SK-N-SH treated with all-trans-retinoic acid at 6 μM for 48 hours (cell line): ENCODE measurements at regions not wholly inside any gene's neighbourhood (a gene's known extent, or its start where the extent isn't known, plus 50 kb on each side); places are given as distances from the start of the nearest gene placed in this dataset.

ENCODE experiments used
- ARNTL ChIP-seq: fragments of 450-650 bp; formaldehyde crosslinking; IDR thresholded peaks from 2 replicates; pipeline ENCODE4 v1.5.0; 2020; ENCODE audit warnings: low read depth, mild to moderate bottlenecking, moderate library complexity, borderline replicate concordance
- CREB5 ChIP-seq: fragments of 250-450 bp; sonication (Bioruptor Pico); IDR thresholded peaks from 2 replicates; pipeline ENCODE4 v1.5.1; 2020; ENCODE audit warnings: low read depth, mild to moderate bottlenecking, moderate library complexity
- CSDC2 ChIP-seq: fragments of 250-450 bp; sonication (Bioruptor Pico); IDR thresholded peaks from 2 replicates; pipeline ENCODE4 v1.5.0; 2020; ENCODE audit warnings: mild to moderate bottlenecking, moderate library complexity
- ESRRG ChIP-seq: fragments of 250-450 bp; sonication (Bioruptor Pico); IDR thresholded peaks from 2 replicates; pipeline ENCODE4 v1.6.1; 2021; ENCODE audit warnings: mild to moderate bottlenecking
- ISL1 ChIP-seq: fragments of 250-450 bp; sonication (Bioruptor Pico); IDR thresholded peaks from 2 replicates; pipeline ENCODE4 v2.1.2; 2022; ENCODE audit warnings: mild to moderate bottlenecking, moderate library complexity
- PATZ1 ChIP-seq: fragments of 250-450 bp; sonication (Bioruptor Pico); IDR thresholded peaks from 2 replicates; pipeline ENCODE4 v1.8.0; 2020; ENCODE audit warnings: mild to moderate bottlenecking, moderate library complexity, borderline replicate concordance
- SNAI2 ChIP-seq: fragments of 250-450 bp; sonication (Bioruptor Pico); IDR thresholded peaks from 2 replicates; pipeline ENCODE4 v1.5.0; 2020; ENCODE audit warnings: mild to moderate bottlenecking, moderate library complexity
- TCF4 ChIP-seq: fragments of 250-450 bp; sonication (Bioruptor Pico); IDR thresholded peaks from 2 replicates; pipeline ENCODE4 v1.8.0; 2021; ENCODE audit warnings: mild to moderate bottlenecking, moderate library complexity, borderline replicate concordance
- ZFP30 ChIP-seq: fragments of 450-650 bp; formaldehyde crosslinking; IDR thresholded peaks from 2 replicates; pipeline ENCODE4 v1.5.0; 2022; ENCODE audit warnings: mild to moderate bottlenecking, moderate library complexity
- ZNF8 ChIP-seq: fragments of 450-650 bp; formaldehyde crosslinking; IDR thresholded peaks from 2 replicates; pipeline ENCODE4 v1.5.0; 2020; ENCODE audit warnings: mild to moderate bottlenecking, moderate library complexity

DNA sequence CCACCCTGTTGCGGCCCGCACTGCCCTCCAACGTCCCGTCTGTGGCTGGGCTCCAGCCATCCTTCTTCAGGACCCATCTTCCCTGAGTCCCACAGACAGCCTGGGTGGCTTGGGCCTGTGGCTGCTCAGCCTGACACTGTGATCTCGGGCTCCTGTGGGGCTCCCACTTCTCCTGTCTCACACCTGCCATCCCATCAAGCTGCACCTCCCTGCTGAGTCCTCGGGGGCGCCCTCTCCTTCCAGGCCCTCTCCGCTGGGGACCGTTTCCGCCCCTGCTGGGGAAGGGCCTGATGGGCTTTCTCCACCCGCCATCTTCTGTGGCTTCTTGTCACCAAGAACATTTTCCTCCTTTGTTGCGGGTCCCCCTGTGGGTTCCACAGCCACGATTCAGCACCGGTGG is 173.8 kb upstream of the PPP2R2D start:
- TF ChIP-seq TCF4 (CRISPR knock-in tag) (no peak), ZFP30 (no peak), ESRRG (no peak), CREB5 (CRISPR knock-in tag) (no peak), ARNTL (CRISPR knock-in tag) (no peak), PATZ1 (no peak), SNAI2 (no peak), ZNF8 (CRISPR knock-in tag) (no peak), CSDC2 (CRISPR knock-in tag) (no peak), ISL1 (CRISPR knock-in tag) (no peak)
